ENCODE measurements at regions not wholly inside any gene's neighbourhood (a gene's known extent, or its start where the extent isn't known, plus 50 kb on each side); places are given as distances from the start of the nearest gene placed in this dataset.

- Histone ChIP-seq H3K9me3 (no peaks in the 10 kb centered on the region), H3K4me1 (no peaks in the 10 kb centered on the region), H3K4me2 (no peak overlapping the region), H3K4me3 (no peak overlapping the region), H3K27ac (no peak overlapping the region)
- no peak for TF ChIP-seq CBX2 (IDR thresholded peaks at IDR 0.05; ENCODE audit: borderline replicate concordance, low read depth)
- no peak for TF ChIP-seq PHF8 (IDR thresholded peaks at IDR 0.05; ENCODE audit: borderline replicate concordance, low read depth)
- no peak for TF ChIP-seq NR3C1 (IDR thresholded peaks at IDR 0.05)
- TF ChIP-seq ZFP36 (IDR thresholded peaks at IDR 0.05; ENCODE audit: borderline replicate concordance, partially characterized antibody): no peak
- TF ChIP-seq TFCP2L1 (CRISPR knock-in tag; IDR thresholded peaks at IDR 0.05): no peak
- no peak for TF ChIP-seq MAX (IDR thresholded peaks at IDR 0.05)
- no peak for TF ChIP-seq HOXB13 (CRISPR knock-in tag; IDR thresholded peaks at IDR 0.05; ENCODE audit: low read depth)
- TF ChIP-seq HOXA7 (CRISPR knock-in tag; IDR thresholded peaks at IDR 0.05): no peak
- no peak for TF ChIP-seq HEYL (CRISPR knock-in tag; IDR thresholded peaks at IDR 0.05)
- no peak for TF ChIP-seq KDM1A (IDR thresholded peaks at IDR 0.05; ENCODE audit: low read depth)
- no peak for TF ChIP-seq SREBF2 (IDR thresholded peaks at IDR 0.05)
- WGBS (ENCODE audit: missing lambda C conversion rate): 74% methylated on average over 12 of the region's 12 CpGs
- FAIRE-seq (no peak), ATAC-seq (no peak), DNase-seq (ENCODE audit: low read depth in 1 of 2, low spot score in 1 of 2) (no peak)
- ChIA-PET POLR2A (no interaction called here), CTCF (interaction anchor here (0.9 kb wide), 1 partner anchor 10 kb away, joined by 3 read pairs; no protein-coding TSS in a partner anchor)
Observed at GRCh38 chr16:86965331-86965730, 351.9 kb downstream of the C16orf95 start.

- FAIRE-seq (no peak), ATAC-seq (no peak), DNase-seq (ENCODE audit: low read depth in 1 of 2, low spot score in 1 of 2) (no peak)
- Histone ChIP-seq H3K27ac (no peak overlapping the region), H3K4me1 (no peaks in the 10 kb centered on the region), H3K4me2 (no peak overlapping the region), H3K9me3 (no peaks in the 10 kb centered on the region), H3K4me3 (no peak overlapping the region)
- ChIA-PET POLR2A (no interaction called here), CTCF (interaction anchor here (0.9 kb wide), 1 partner anchor 10 kb away, joined by 3 read pairs; no protein-coding TSS in a partner anchor)
- TF ChIP-seq HOXB5 (CRISPR knock-in tag; IDR thresholded peaks at IDR 0.05) (no peak), BHLHE40 (IDR thresholded peaks at IDR 0.05; ENCODE audit: low read depth, low read length) (no peak), ESRRA (IDR thresholded peaks at IDR 0.05; ENCODE audit: borderline replicate concordance, low read length) (no peak), RCOR1 (IDR thresholded peaks at IDR 0.05; ENCODE audit: low read depth, low read length) (no peak), RFX5 (IDR thresholded peaks at IDR 0.05) (no peak), REST (IDR thresholded peaks at IDR 0.05) (no peak), CTCF (IDR thresholded peaks at IDR 0.05) (no peak)
- 68% methylated on average over 13 of the region's 13 CpGs for WGBS (ENCODE audit: missing lambda C conversion rate)
Observed at GRCh38 chr16:86965840-86966550, 351.2 kb downstream of the C16orf95 start.

GRCh38 chr16:86966777-86967176 lies 350.4 kb downstream of the C16orf95 start:
- Histone ChIP-seq H3K9me3 (no peaks in the 10 kb centered on the region), H3K4me3 (no peak overlapping the region), H3K4me2 (no peak overlapping the region), H3K27ac (no peak overlapping the region), H3K4me1 (no peaks in the 10 kb centered on the region)
- no peak for FAIRE-seq
- CTCF ChIA-PET: no interaction called here
- POLR2A ChIA-PET: no interaction called here
- DNase-seq (ENCODE audit: low read depth in 1 of 2, low spot score in 1 of 2): no peak
- no peak for ATAC-seq
- WGBS (ENCODE audit: missing lambda C conversion rate): 83% methylated on average over 11 of the region's 11 CpGs
- TF ChIP-seq CBX8 (IDR thresholded peaks at IDR 0.05): no peak
- TF ChIP-seq HOXB5 (CRISPR knock-in tag; IDR thresholded peaks at IDR 0.05): no peak
- TF ChIP-seq REST (IDR thresholded peaks at IDR 0.05): no peak
- TF ChIP-seq ZSCAN20 (CRISPR knock-in tag; IDR thresholded peaks at IDR 0.05): no peak
- TF ChIP-seq HES2 (IDR thresholded peaks at IDR 0.05): no peak
- no peak for TF ChIP-seq ZFP36 (IDR thresholded peaks at IDR 0.05; ENCODE audit: borderline replicate concordance, partially characterized antibody)
- TF ChIP-seq HMGXB4 (CRISPR knock-in tag; IDR thresholded peaks at IDR 0.05; ENCODE audit: borderline replicate concordance): no peak

All from A549 (cell line).